NCI-H2081 treated with DMSO at 0.1 percent for 48 hours (cell line): ENCODE measurements at regions not wholly inside any gene's neighbourhood (a gene's known extent, or its start where the extent isn't known, plus 50 kb on each side); places are given as distances from the start of the nearest gene placed in this dataset.
"Not testable (repeated sequence)": the region's sequence is repeated elsewhere in the genome, so short reads cannot be mapped to it uniquely, and the experiment has no call there.

Experiments
- DNase-seq: peaks from one replicate; lab custom pipeline; 2025; lab: John Stamatoyannopoulos, UW

DNA sequence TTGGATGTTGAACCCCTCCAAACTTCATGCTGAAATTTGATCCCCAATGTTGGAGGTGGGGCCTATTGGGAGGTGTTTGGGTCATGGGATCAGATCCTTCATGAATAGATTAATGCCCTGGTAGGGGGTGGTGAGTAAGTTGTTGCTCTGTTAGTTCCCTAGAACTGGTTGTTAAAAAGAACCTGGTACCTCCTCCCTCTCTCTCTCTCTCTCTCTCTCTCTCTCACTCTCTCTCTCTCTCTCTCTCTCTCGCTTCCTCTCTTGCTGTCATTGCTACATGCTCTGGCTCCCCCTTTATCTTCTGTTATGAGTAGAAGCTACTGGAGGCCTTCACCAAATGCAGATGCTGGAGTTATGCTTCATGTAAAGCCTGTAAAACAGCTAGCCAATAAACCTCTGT, 498.2 kb upstream of the NR5A2 start:
- DNase-seq, result no peak

DNA sequence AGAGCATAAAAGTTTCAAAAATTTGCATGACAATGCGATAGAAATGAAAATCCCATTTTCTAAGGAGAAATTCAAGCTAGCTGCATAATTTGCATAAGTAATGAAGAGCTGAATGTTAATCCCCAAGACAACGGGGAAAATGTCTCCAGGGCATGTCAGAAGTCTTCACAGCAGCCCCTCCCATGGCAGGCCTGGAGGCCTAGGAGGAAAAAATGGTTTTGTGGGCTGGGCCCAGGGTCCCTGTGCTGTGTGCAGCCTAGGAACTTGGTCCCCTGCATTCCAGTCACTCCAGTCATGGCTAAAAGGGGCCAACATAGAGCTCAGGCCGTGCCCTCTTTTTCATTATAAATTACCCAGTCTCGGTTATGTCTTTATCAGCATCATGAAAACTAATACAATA, 494.1 kb upstream of the NR5A2 start:
- not testable (repeated sequence) for DNase-seq

GRCh38 chr1:199545780-199546179, 481.7 kb upstream of the NR5A2 start:
- DNase-seq, result no peak

- no peak for DNase-seq
Observed at GRCh38 chr1:199546323-199546722, 481.2 kb upstream of the NR5A2 start.

GRCh38 chr1:199549421-199549820, 478.1 kb upstream of the NR5A2 start:
- no peak for DNase-seq

- DNase-seq, result no peak
Observed at GRCh38 chr1:199550199-199551065, 477.1 kb upstream of the NR5A2 start.

DNA sequence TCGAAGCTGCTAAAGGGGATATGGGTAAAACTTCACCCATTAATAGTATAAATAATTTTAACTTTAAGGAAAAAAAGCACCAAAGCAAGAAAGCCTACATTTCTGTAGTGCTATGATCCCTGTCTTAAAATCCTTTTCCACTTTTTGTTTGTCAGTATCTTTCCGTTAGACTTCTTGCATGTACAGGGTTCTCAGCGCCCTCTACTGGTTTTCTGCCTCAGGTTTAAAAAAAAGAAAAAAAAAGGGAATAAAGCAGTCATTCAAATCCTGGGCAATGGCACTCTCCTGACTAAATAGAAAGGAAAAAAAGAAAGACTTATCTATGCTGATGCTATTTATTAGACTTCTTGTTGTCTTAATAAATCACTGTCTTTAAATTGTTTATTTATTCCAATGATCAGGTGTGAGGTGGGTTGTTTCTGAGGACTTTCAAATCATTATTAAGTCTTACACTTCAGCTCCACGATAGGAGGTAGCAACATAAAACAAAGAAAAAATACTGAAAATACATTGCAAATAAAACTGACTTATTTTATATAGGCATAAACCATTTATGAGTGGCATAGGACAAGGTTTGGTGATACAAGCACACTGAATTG, 475.4 kb upstream of the NR5A2 start:
- peak; percentile 42 for DNase-seq

- no peak for DNase-seq
Observed at GRCh38 chr1:199553104-199553503, 474.4 kb upstream of the NR5A2 start.

DNA sequence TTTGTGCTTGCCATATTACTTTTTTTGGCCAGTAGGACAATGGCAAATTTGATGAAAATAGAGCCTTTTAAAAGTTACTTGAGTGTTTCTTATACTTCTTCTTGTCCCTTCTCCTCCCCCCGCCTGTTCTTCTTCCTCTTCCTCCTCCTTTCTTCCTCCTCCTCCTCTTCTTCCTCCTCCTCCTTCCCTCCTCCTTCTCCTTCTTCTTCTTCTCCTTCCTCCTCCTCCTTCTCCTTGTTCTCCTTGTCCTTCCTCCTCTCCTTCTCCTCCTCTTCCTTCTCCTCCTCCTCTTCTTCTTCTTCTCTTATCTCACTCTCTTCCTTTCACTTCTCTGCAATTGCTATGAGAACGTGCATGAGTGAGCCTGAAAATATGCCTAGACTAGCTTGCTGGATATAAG, 466.2 kb upstream of the NR5A2 start:
- DNase-seq, result no peak

DNA sequence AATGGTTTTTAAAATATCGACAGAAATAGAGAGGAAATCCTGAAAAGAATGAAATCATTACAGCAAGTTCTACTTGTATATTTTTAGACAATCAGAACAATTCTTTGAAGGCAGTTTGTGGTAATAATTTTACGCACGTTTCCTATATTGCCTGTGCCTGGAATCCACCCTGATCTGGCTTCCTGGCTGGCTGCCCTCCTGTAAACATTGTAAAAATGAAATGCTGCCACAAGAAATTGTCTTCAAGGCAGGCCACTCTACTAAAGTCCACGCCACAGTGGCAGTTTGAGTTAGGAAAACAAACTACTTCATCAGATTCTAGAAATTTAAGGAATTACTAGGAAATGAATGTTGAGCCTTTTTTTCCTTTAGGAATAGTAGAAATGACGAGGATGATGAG, 454.5 kb upstream of the NR5A2 start:
- no peak for DNase-seq

GRCh38 chr1:199574950-199575349, 452.6 kb upstream of the NR5A2 start:
- DNase-seq, result no peak

- DNase-seq, result no peak
Observed at GRCh38 chr1:199580300-199580699, 447.2 kb upstream of the NR5A2 start.

DNA sequence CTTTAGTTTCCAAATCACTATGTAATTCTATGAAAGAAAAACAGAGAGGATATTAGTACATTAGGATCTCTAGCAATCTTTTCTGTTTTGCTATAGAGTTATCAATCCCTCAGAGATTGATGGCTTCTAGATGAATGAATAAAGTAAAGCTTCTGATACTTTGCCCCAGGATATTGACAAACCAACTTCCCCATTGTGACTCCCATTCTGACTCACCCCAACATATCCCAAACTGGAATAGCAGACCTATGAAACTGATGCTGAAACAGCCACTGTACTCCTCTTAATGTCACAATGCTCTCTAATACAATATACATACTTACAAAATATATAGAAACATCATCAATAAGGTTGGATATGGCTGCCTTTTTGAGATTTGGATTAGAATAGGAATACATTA, 442.1 kb upstream of the NR5A2 start:
- DNase-seq, result no peak

DNA sequence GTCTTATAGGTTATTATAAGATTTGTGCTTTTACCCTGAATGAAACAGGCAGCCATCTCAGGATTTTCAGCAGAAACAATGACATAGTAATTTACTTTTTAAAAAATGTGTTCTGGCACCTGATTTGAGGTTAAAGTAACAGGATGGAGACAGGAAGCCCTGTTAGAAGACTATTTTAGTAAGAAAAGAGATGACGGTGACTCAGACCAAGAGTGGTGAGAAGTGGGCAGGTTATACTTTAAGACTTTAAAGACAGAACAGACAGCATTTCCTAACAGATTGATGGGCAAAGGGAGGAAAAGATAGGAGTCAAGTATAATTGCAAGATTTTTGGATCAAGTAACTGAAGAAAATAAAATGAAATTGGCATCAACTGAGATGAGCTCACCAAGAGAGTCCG, 436.8 kb upstream of the NR5A2 start:
- no peak for DNase-seq

DNA sequence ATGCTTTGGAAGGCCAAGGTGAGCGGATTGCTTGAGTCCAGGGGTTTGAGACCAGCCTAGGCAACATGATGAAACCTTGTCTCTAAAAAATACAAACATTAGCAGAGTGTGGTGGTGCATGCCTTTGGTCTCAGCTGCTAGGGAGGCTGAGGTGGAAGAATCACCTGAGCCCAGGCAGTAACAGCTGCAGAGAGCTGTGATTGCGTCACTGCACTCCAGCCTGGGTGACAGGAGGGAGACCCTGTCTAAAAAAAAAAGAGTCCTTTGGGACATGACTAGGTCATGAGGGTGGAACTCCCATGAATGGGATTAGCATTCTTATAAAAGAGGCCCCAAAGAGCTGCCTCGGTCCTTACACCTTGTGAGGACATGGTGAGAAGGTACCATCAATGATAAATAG, 436.0 kb upstream of the NR5A2 start:
- DNase-seq, result no peak

GRCh38 chr1:199593475-199593874, 434.0 kb upstream of the NR5A2 start:
- no peak for DNase-seq

GRCh38 chr1:199596448-199596847, 431.1 kb upstream of the NR5A2 start:
- not testable (repeated sequence) for DNase-seq

DNA sequence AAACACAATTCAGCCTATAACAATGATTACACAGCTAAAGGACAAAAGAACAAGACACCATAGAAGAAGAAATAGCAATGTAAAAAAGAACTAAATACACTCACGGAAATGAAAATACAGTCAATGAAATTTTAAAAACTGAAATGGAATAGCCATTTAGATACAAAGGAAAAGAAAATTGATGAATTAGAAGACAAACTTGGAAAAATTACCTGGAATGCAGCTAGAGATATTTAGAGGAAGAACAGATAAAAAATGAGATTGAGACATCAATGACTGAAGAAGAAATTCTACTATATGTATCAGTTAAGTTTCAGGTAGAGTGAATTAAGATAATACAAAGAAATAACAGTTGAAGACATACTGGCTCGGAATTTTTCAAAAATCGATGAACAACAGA, 430.4 kb upstream of the NR5A2 start:
- no peak for DNase-seq

- DNase-seq, result no peak
Observed at GRCh38 chr1:199608414-199608813, 419.1 kb upstream of the NR5A2 start.

DNA sequence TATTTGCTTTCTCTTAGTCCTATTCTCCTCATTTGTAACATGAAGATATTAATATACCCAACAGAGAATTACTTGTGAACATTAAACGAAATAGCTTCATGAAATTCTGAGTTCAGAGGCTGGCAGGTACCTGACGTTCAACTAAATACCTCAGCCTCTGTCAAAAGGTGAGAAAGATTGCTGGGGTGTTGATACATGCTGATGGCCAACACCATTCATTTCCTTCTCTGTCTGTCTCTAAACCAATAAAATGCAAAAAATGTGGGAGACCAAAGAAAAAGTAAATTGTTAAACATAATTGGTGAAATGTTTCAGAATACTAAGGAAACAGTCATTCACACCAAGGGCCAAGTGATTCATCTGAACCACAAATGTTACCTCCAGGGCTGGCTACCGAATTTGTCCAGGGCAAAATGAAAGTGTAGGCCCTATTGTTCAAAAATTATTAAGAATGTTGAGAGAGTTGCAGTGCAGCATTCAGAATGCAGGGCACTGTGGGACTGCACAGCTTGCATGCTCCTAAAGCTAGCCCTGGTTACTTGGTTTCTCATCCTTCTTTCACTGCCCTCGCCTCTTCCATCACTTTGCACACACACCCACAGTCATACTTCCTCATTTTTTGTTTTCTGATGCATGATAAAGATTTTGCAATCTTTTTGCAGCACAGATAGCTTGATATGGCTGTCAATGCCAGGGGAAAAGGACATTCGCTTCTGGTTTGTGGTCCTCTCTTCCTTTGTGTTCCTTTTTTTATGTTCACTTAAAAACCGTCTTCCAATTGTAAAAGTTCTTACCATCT, 414.3 kb upstream of the NR5A2 start:
- no peak for DNase-seq

- no peak for DNase-seq
Observed at GRCh38 chr1:199616947-199617346, 410.6 kb upstream of the NR5A2 start.

- DNase-seq, result no peak
Observed at GRCh38 chr1:199619223-199619622, 408.3 kb upstream of the NR5A2 start.

- not testable (repeated sequence) for DNase-seq
Observed at GRCh38 chr1:199626228-199626627, 401.3 kb upstream of the NR5A2 start.
